Transverse colon (tissue), 4 donors: ENCODE measurements at regions not wholly inside any gene's neighbourhood (a gene's known extent, or its start where the extent isn't known, plus 50 kb on each side); places are given as distances from the start of the nearest gene placed in this dataset.

Source experiments
- DNase-seq: peaks from one replicate; pipeline ENCODE4 v3.0.0-alpha.2; 2019
- H3K27ac ChIP-seq, 4 donors: fragments of 200-600 bp; sonication (generic); 2 replicates each; pipeline ENCODE4 v1.5.1; 2016 to 2018; ENCODE audit warnings: inconsistent platforms in 4 of 4
- H3K27me3 ChIP-seq: fragments of 200-600 bp; sonication (generic); 2 replicates; pipeline ENCODE4 v1.5.1; 2017; ENCODE audit warnings: inconsistent platforms
- H3K36me3 ChIP-seq, 4 donors: fragments of 200-600 bp; sonication (generic); 2 replicates each; pipeline ENCODE4 v1.5.1; 2017 to 2019; ENCODE audit warnings: inconsistent platforms in 4 of 4
- H3K4me1 ChIP-seq, 4 donors: fragments of 200-600 bp; sonication (generic); 2 replicates each; pipeline ENCODE4 v1.5.1; 2017 to 2020; ENCODE audit warnings: inconsistent platforms in 4 of 4
- H3K4me3 ChIP-seq, 4 donors: fragments of 200-600 bp; sonication (generic); 1 replicate in 1 of 4; 2 replicates in 3 of 4; pipeline versions ENCODE4 v1.5.1 to v1.6.1; 2017 to 2019; ENCODE audit warnings: inconsistent platforms in 4 of 4
- H3K9me3 ChIP-seq, 2 donors: fragments of 200-600 bp; sonication (generic); 2 replicates each; pipeline ENCODE4 v1.5.1; 2017 to 2019; ENCODE audit warnings: inconsistent platforms in 2 of 2
- EP300 ChIP-seq: sonication (generic); formaldehyde crosslinking; IDR thresholded peaks from one replicate; pipeline ENCODE4 v1.6.1; 2017; ENCODE audit warnings: antibody characterized with exemption, low read depth
- POLR2A ChIP-seq: fragments of 450-650 bp; IDR thresholded peaks from one replicate; pipeline ENCODE4 v1.6.1; 2016; ENCODE audit warnings: antibody characterized with exemption, mild to moderate bottlenecking, moderate library complexity
- POLR2AphosphoS5 ChIP-seq, 3 donors: sonication (generic); formaldehyde crosslinking; IDR thresholded peaks; one replicate each; pipeline ENCODE4 v1.6.1; 2016; ENCODE audit warnings: antibody characterized with exemption in 3 of 3
- WGBS, 2 donors: methylation state at CpG; one replicate each; pipeline ENCODE4 v1.1.5; 2018; ENCODE audit warnings: low coverage in 1 of 2; 5-methylcytosine and 5-hydroxymethylcytosine counted together
- in situ Hi-C, 4 donors: fragments of 200-750 bp; cut with MboI; loops; one replicate each; pipeline versions ENCODE4 v1.15.0 to v1.15.1; 2017; ENCODE audit warnings: low sequenced_read_pairs in 3 of 4, low pct_ligation_motif_present in 1 of 4, low pct_unique_long_range_greater_than_20kb in 1 of 4
- intact Hi-C: fragments of 100-400 bp; cut with DNase I; formaldehyde crosslinking; loops from one replicate; pipeline ENCODE4 v1.15.1; 2023; ENCODE audit warnings: low total_unique reads
- TF ChIP-seq, protein P1 (sequence below), 5 experiments: fragments of 200-600 bp in 3 of 5; fragments of 450-650 bp in 2 of 5; sonication (generic) in 3 of 5; IDR thresholded peaks; 1 replicate in 2 of 5; 2 replicates in 3 of 5; pipeline ENCODE4 v1.5.1; 2016 to 2017; ENCODE audit warnings: antibody characterized with exemption in 5 of 5, inconsistent platforms in 3 of 5, mild to moderate bottlenecking in 2 of 5, moderate library complexity in 1 of 5

GRCh38 chr14:53391631-53392285, 238.6 kb upstream of the DDHD1 start:
- TF ChIP-seq POLR2AphosphoS5 (IDR thresholded peaks at IDR 0.05), result no peak
- TF ChIP-seq EP300, result no peak
- TF ChIP-seq POLR2A, result no peak
- Histone ChIP-seq H3K4me1 (no peaks in the 10 kb centered on the region), H3K36me3 (no peaks in the 10 kb centered on the region), H3K4me3 (no peak overlapping the region), H3K27ac (no peak overlapping the region), H3K9me3 (peaks cover 7 to 8% of the 10 kb centered on the region in 2 donors), H3K27me3 (no peaks in the 10 kb centered on the region)
- in situ Hi-C loops, result no loop called here
- intact Hi-C loops, result no loop called here
- DNase-seq, result no peak
- WGBS, 2 donors, result 90 to 93% methylated on average over 3 to 4 of the region's 4 CpGs

DNA sequence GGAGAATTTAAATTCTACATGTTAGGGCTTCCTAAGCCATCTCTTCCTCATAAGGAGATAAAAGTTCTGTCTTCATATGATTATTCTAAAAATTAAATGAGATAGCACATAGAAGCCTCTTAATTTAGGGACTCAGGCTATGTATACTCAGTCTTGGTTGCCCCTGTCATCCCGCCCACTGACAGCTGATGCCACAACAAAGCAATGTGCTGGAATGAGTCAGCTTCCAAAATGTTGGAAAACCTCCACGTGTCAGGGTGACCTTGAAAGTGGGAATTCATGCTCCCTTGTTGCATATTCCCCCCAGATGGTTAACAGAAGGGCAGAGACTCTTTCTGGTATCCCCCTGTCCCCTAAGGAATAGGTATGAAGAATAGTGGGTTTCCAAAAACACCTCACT, 238.0 kb upstream of the DDHD1 start:
- WGBS, 2 donors, result 71 to 83% methylated on average over 2 of the region's 2 CpGs
- Histone ChIP-seq H3K36me3 (no peaks in the 10 kb centered on the region), H3K27ac (no peak overlapping the region), H3K4me3 (no peak overlapping the region), H3K9me3 (peaks cover 7 to 8% of the 10 kb centered on the region in 2 donors), H3K4me1 (no peaks in the 10 kb centered on the region), H3K27me3 (no peaks in the 10 kb centered on the region)
- intact Hi-C loops (no loop called here), in situ Hi-C loops (no loop called here)
- no peak for DNase-seq
- TF ChIP-seq EP300 (no peak), POLR2AphosphoS5 (IDR thresholded peaks at IDR 0.05) (no peak), POLR2A (no peak)
- TF ChIP-seq, protein P1, sequence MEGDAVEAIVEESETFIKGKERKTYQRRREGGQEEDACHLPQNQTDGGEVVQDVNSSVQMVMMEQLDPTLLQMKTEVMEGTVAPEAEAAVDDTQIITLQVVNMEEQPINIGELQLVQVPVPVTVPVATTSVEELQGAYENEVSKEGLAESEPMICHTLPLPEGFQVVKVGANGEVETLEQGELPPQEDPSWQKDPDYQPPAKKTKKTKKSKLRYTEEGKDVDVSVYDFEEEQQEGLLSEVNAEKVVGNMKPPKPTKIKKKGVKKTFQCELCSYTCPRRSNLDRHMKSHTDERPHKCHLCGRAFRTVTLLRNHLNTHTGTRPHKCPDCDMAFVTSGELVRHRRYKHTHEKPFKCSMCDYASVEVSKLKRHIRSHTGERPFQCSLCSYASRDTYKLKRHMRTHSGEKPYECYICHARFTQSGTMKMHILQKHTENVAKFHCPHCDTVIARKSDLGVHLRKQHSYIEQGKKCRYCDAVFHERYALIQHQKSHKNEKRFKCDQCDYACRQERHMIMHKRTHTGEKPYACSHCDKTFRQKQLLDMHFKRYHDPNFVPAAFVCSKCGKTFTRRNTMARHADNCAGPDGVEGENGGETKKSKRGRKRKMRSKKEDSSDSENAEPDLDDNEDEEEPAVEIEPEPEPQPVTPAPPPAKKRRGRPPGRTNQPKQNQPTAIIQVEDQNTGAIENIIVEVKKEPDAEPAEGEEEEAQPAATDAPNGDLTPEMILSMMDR (IDR thresholded peaks at IDR 0.05), result no peak

GRCh38 chr14:53390008-53390407, 236.9 kb upstream of the DDHD1 start:
- in situ Hi-C loops (no loop called here), intact Hi-C loops (no loop called here)
- 86 to 95% methylated on average over 7 of the region's 7 CpGs for WGBS, 2 donors

DNA sequence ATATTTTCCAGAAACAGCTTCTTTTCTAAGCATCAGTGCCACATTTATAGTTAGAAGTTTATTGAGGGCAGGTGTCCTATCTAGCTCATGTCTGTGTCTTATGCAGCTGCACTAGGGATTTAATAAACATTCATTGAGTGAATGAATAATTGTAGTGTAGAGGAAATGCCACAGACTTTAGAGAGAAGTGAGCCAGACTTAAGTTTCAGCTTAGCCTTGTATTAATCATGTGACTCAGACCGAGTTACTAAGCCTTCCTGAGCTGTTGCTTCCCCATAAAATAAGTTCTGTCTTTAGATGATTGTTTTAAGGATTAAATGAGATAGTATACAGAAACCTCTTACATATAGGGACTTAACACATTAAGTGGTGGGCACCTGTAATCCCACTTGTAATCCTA, 236.1 kb upstream of the DDHD1 start:
- in situ Hi-C loops, result no loop called here
- Histone ChIP-seq H3K27me3 (no peaks in the 10 kb centered on the region), H3K27ac (no peak overlapping the region), H3K9me3 (no peaks in the 10 kb centered on the region), H3K4me1 (no peaks in the 10 kb centered on the region), H3K36me3 (no peaks in the 10 kb centered on the region), H3K4me3 (no peak overlapping the region)
- WGBS, 2 donors, result 67 to 75% methylated on average over 1 of the region's 1 CpG
- TF ChIP-seq POLR2A, result no peak
- no peak for TF ChIP-seq EP300
- TF ChIP-seq, protein P1 (IDR thresholded peaks at IDR 0.05), result no peak
- TF ChIP-seq POLR2AphosphoS5 (IDR thresholded peaks at IDR 0.05), result no peak
- DNase-seq, result no peak
- intact Hi-C loops, result no loop called here

More at GRCh38 chr14:53390008-53390407, 236.9 kb upstream of the DDHD1 start:
- no peaks in the 10 kb centered on the region for H3K27me3 ChIP-seq
- DNase-seq, result no peak
- H3K27ac ChIP-seq, result no peak overlapping the region
- TF ChIP-seq, protein P1 (IDR thresholded peaks at IDR 0.05), result no peak
- no peak for TF ChIP-seq POLR2AphosphoS5 (IDR thresholded peaks at IDR 0.05)
- no peak for TF ChIP-seq EP300
- no peak for TF ChIP-seq POLR2A
- no peaks in the 10 kb centered on the region for H3K36me3 ChIP-seq
- H3K4me1 ChIP-seq, result no peaks in the 10 kb centered on the region
- no peak overlapping the region for H3K4me3 ChIP-seq
- peaks cover 2 to 6% of the 10 kb centered on the region in 2 donors for H3K9me3 ChIP-seq

- H3K36me3 ChIP-seq, result no peaks in the 10 kb centered on the region
- no peaks in the 10 kb centered on the region for H3K9me3 ChIP-seq
- no peak overlapping the region for H3K27ac ChIP-seq
- intact Hi-C loops, result no loop called here
- WGBS, 2 donors, result 78 to 84% methylated on average over 4 of the region's 4 CpGs
- TF ChIP-seq POLR2A, result no peak
- H3K4me3 ChIP-seq, result no peak overlapping the region
- no peaks in the 10 kb centered on the region for H3K27me3 ChIP-seq
- in situ Hi-C loops, result no loop called here
- DNase-seq, result no peak
- H3K4me1 ChIP-seq, result no peaks in the 10 kb centered on the region
Measured at GRCh38 chr14:53386362-53386761, 233.2 kb upstream of the DDHD1 start.
